ENCODE measurements at regions not wholly inside any gene's neighbourhood (a gene's known extent, or its start where the extent isn't known, plus 50 kb on each side); places are given as distances from the start of the nearest gene placed in this dataset.
"Not testable (repeated sequence)": the region's sequence is repeated elsewhere in the genome, so short reads cannot be mapped to it uniquely, and the experiment has no call there.

DNA sequence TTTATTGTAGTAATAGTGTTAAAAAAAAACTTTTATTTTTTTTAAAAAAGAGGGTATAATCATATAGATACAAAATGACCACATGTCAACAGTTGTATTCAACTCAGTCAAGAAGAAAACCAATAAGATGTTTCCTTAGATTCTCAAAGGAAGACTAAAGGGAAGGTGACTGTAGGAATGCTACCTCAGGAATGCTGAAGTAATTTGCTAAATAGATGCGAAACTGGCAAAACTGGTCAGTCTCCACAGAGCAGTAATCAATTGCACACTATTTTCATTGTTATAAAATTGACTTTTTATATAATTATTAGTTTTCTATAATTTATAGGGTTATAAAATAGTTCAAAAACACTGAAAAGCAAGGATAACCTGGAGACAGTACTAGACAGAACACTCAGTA, 204.8 kb downstream of the GABRG2 start:
- H3K4me1 Mint-ChIP-seq (ENCODE audit: low read depth, unreplicated experiment), result no peaks in the 10 kb centered on the region
- H3K36me3 Mint-ChIP-seq (ENCODE audit: insufficient read depth, unreplicated experiment), result no peaks in the 10 kb centered on the region
- no peak overlapping the region for H3K27ac Mint-ChIP-seq (ENCODE audit: unreplicated experiment)
- H3K4me3 Mint-ChIP-seq (ENCODE audit: low read depth, unreplicated experiment), result no peak overlapping the region
- CTCF ChIA-PET, result no interaction called here
- intact Hi-C loops (cut with micrococcal nuclease; ENCODE audit: unreplicated experiment), result no loop called here
- peaks cover 28% of the 10 kb centered on the region for H3K9me3 Mint-ChIP-seq (ENCODE audit: low read depth, unreplicated experiment)
- TF ChIP-seq, protein P1, sequence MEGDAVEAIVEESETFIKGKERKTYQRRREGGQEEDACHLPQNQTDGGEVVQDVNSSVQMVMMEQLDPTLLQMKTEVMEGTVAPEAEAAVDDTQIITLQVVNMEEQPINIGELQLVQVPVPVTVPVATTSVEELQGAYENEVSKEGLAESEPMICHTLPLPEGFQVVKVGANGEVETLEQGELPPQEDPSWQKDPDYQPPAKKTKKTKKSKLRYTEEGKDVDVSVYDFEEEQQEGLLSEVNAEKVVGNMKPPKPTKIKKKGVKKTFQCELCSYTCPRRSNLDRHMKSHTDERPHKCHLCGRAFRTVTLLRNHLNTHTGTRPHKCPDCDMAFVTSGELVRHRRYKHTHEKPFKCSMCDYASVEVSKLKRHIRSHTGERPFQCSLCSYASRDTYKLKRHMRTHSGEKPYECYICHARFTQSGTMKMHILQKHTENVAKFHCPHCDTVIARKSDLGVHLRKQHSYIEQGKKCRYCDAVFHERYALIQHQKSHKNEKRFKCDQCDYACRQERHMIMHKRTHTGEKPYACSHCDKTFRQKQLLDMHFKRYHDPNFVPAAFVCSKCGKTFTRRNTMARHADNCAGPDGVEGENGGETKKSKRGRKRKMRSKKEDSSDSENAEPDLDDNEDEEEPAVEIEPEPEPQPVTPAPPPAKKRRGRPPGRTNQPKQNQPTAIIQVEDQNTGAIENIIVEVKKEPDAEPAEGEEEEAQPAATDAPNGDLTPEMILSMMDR (IDR thresholded peaks at IDR 0.05; ENCODE audit: unreplicated experiment), result no peak
- BruUV-seq (replicated peaks), result no TSS peak
- no peaks in the 10 kb centered on the region for H3K27me3 Mint-ChIP-seq (ENCODE audit: unreplicated experiment)
- no peak for DNase-seq

DNA sequence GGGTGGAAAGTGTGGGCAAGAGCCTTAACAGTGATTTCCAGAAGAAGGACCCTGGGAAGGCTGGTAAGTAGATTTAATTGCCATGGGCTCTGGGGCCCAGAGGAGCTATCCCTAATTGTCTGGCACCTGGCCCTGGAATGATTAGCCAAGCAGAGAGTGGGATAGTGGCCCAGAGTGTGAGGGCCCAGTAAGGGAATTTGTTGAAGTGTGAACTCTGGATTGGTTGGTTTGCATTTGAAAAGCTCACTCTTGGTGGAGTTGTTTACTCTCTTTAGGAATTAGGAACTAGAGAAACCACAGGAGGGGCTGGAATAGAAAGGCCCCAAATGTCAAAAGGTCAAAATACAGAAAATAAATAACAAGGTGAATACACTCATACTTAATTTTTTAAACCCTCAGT, 207.1 kb downstream of the GABRG2 start:
- intact Hi-C loops (cut with micrococcal nuclease; ENCODE audit: unreplicated experiment), result no loop called here
- Mint-ChIP-seq H3K4me3 (ENCODE audit: low read depth, unreplicated experiment) (no peak overlapping the region), H3K4me1 (ENCODE audit: low read depth, unreplicated experiment) (no peaks in the 10 kb centered on the region), H3K27ac (ENCODE audit: unreplicated experiment) (no peak overlapping the region), H3K27me3 (ENCODE audit: unreplicated experiment) (no peaks in the 10 kb centered on the region), H3K36me3 (ENCODE audit: insufficient read depth, unreplicated experiment) (no peaks in the 10 kb centered on the region), H3K9me3 (ENCODE audit: low read depth, unreplicated experiment) (peaks cover 36% of the 10 kb centered on the region)
- DNase-seq, result no peak
- no TSS peak for BruUV-seq (replicated peaks)
- TF ChIP-seq, protein P1 (IDR thresholded peaks at IDR 0.05; ENCODE audit: unreplicated experiment), result no peak
- CTCF ChIA-PET, result no interaction called here

DNA sequence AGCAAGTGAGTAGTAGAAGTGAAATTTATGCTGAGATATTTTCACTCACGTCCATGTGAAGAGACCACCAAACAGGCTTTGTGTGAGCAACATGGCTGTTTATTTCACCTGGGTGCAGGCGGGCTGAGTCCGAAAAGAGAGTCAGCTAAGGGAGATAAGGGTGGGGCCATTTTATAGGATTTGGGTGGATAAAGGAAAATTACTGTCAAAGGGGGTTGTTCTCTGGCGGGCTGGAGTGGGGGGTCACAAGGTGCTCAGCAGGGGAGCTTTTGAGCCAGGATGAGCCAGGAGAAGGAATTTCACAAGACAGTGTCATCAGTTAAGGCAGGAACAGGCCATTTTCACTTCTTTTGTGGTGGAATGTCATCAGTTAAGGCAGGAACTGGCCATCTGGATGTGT, 207.8 kb downstream of the GABRG2 start:
- DNase-seq; BruUV-seq (replicated peaks); H3K36me3 Mint-ChIP-seq (ENCODE audit: insufficient read depth, unreplicated experiment); H3K4me1 Mint-ChIP-seq (ENCODE audit: low read depth, unreplicated experiment); intact Hi-C loops (cut with micrococcal nuclease; ENCODE audit: unreplicated experiment); H3K27me3 Mint-ChIP-seq (ENCODE audit: unreplicated experiment); H3K27ac Mint-ChIP-seq (ENCODE audit: unreplicated experiment); CTCF ChIA-PET; H3K4me3 Mint-ChIP-seq (ENCODE audit: low read depth, unreplicated experiment): not testable (repeated sequence)
- H3K9me3 Mint-ChIP-seq (ENCODE audit: low read depth, unreplicated experiment), result peaks cover 35% of the 10 kb centered on the region

DNA sequence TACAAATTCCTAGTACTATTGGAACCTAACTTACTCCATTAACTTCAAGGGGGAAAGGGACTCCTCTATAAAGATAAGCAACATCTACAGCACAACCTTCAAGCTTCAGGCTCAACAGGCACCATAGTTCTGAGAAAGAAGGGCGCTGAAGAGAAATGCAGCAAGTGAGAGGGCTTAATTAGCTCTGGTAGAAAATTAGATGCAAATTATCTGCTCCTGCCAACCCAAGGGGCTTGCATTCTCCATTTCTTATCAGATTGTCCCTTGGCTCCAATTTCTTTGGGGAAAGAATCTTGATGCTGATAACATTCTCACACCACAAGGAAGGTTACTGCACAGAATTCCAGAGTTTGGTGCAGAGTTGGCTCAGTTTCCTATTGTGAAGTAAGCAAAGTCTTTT, 214.6 kb downstream of the GABRG2 start:
- Mint-ChIP-seq H3K4me1 (ENCODE audit: low read depth, unreplicated experiment) (no peaks in the 10 kb centered on the region), H3K36me3 (ENCODE audit: insufficient read depth, unreplicated experiment) (no peaks in the 10 kb centered on the region), H3K9me3 (ENCODE audit: low read depth, unreplicated experiment) (peaks cover 33% of the 10 kb centered on the region), H3K27me3 (ENCODE audit: unreplicated experiment) (no peaks in the 10 kb centered on the region), H3K27ac (ENCODE audit: unreplicated experiment) (no peak overlapping the region), H3K4me3 (ENCODE audit: low read depth, unreplicated experiment) (no peak overlapping the region)
- no TSS peak for BruUV-seq (replicated peaks)
- no peak for DNase-seq
- intact Hi-C loops (cut with micrococcal nuclease; ENCODE audit: unreplicated experiment), result no loop called here
- CTCF ChIA-PET, result no interaction called here
- TF ChIP-seq, protein P1 (IDR thresholded peaks at IDR 0.05; ENCODE audit: unreplicated experiment), result no peak

DNA sequence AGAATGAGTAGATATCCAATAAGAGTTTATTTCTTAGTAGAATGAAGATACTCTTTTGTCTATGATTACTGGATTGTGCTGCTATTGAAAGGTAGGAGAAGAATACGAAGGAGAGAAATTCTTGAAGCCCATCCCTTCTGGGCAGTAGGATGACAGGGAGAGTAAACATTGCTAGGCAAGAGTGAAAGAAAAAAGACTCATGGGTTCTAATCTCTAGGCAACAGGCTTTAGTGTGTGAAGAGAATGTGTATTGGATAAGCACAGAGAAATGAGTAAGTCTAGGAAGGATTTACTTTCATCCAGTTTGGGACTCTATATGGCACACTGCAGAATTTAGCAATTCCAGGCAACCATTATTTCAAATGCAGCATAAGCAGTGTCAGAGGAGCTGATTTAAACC, 216.0 kb downstream of the GABRG2 start:
- Mint-ChIP-seq H3K36me3 (ENCODE audit: insufficient read depth, unreplicated experiment) (no peaks in the 10 kb centered on the region), H3K27me3 (ENCODE audit: unreplicated experiment) (no peaks in the 10 kb centered on the region), H3K27ac (ENCODE audit: unreplicated experiment) (no peak overlapping the region), H3K9me3 (ENCODE audit: low read depth, unreplicated experiment) (peaks cover 29% of the 10 kb centered on the region), H3K4me1 (ENCODE audit: low read depth, unreplicated experiment) (no peaks in the 10 kb centered on the region), H3K4me3 (ENCODE audit: low read depth, unreplicated experiment) (no peak overlapping the region)
- TF ChIP-seq, protein P1 (IDR thresholded peaks at IDR 0.05; ENCODE audit: unreplicated experiment), result no peak
- BruUV-seq (replicated peaks), result no TSS peak
- CTCF ChIA-PET, result no interaction called here
- intact Hi-C loops (cut with micrococcal nuclease; ENCODE audit: unreplicated experiment), result no loop called here
- no peak for DNase-seq

All from Calu3 (cell line).